K562 (cell line): ENCODE measurements at regions not wholly inside any gene's neighbourhood (a gene's known extent, or its start where the extent isn't known, plus 50 kb on each side); places are given as distances from the start of the nearest gene placed in this dataset.

Experiments
- ATAC-seq: fragments of 200-7000 bp; cut with Tn5 transposase; 3 replicates; pipeline ENCODE4 v1.9.1; 2020; ENCODE audit warnings: moderate library complexity
- BruUV-seq: library from RNA; stranded (reverse); fragments of 400-500 nt; replicated peaks from 2 replicates; lab custom pipeline; 2021; lab: Mats Ljungman, UMichigan
- CTCF ChIA-PET: fragments of 300-600 bp; formaldehyde crosslinking; extraction: SDS; loops from one replicate; lab custom pipeline; 2021; ENCODE audit warnings: low intra/inter-chr PET ratio; lab: Yijun Ruan, JAX
- POLR2A ChIA-PET: fragments of 300-600, 350-650 bp; sonication (Branson Sonifier 250); formaldehyde crosslinking; extraction: SDS; loops from one replicate; lab custom pipeline; 2021; ENCODE audit warnings: antibody characterized with exemption, inconsistent platforms; lab: Yijun Ruan, JAX
- DNase-seq, 4 experiments: peaks; one replicate each; pipeline versions ENCODE4 v3.0.0 to v3.0.0-alpha.2; 2011 to 2018; ENCODE audit warnings: low spot score in 3 of 4, mixed read lengths in 3 of 4; ENCODE audit errors: extremely low read depth in 1 of 4
- FAIRE-seq: peaks from 2 replicates; lab custom pipeline; 2011; peaks lifted over from hg19 to GRCh38; lab: Jason Lieb, UNC
- H2AFZ ChIP-seq: 2 replicates; pipeline ENCODE4 v1.6.0; 2011; ENCODE audit warnings: low read depth, low read length, control low read depth, inconsistent platforms
- H3K27ac ChIP-seq: fragments of 200-600 bp; 3 replicates; pipeline ENCODE4 v1.8.0; 2011; ENCODE audit warnings: low read depth, mild to moderate bottlenecking, control low read depth, inconsistent platforms, low read length, moderate library complexity, mixed read lengths; ENCODE audit errors: extremely low read depth
- H3K27me3 ChIP-seq, 2 experiments: fragments of 300-600 bp in 1 of 2; 2 replicates in 1 of 2; 3 replicates in 1 of 2; pipeline versions ENCODE4 v1.6.0 to v1.8.0; 2011; ENCODE audit warnings: inconsistent platforms in 2 of 2, low read length in 2 of 2, mild to moderate bottlenecking in 1 of 2, mixed read lengths in 1 of 2, moderate library complexity in 1 of 2; ENCODE audit not compliant: control insufficient read depth in 2 of 2, insufficient read depth in 2 of 2
- H3K36me3 ChIP-seq: fragments of 300-600 bp; 3 replicates; pipeline ENCODE4 v1.8.0; 2011; ENCODE audit warnings: mild to moderate bottlenecking, low read length, inconsistent platforms; ENCODE audit not compliant: control insufficient read depth, insufficient read depth
- H3K4me1 ChIP-seq, 2 experiments: fragments of 200-600 bp in 1 of 2; replicated peaks in 1 of 2; 2 replicates in 1 of 2; 3 replicates in 1 of 2; pipeline versions ENCODE4 v1.5.1 to v1.8.0; 2011; ENCODE audit warnings: inconsistent platforms in 2 of 2, low read length in 2 of 2, mild to moderate bottlenecking in 1 of 2, mixed read lengths in 1 of 2, moderate library complexity in 1 of 2; ENCODE audit not compliant: control insufficient read depth in 2 of 2, insufficient read depth in 2 of 2
- H3K4me2 ChIP-seq: 2 replicates; pipeline ENCODE4 v1.6.1; 2011; ENCODE audit warnings: low read length, control low read depth, inconsistent platforms, mixed read lengths; ENCODE audit not compliant: insufficient read depth
- H3K4me3 ChIP-seq: fragments of 200-600 bp; sonication (generic), shearing (Covaris generic); 2 replicates; pipeline ENCODE4 v1.5.1; 2016; ENCODE audit warnings: control low read depth, inconsistent platforms
- H3K79me2 ChIP-seq: fragments of 200-600 bp; 3 replicates; pipeline ENCODE4 v1.8.0; 2011; ENCODE audit warnings: low read length, inconsistent platforms; ENCODE audit not compliant: control insufficient read depth, insufficient read depth
- H3K9ac ChIP-seq, 2 experiments: 2 replicates each; pipeline versions ENCODE4 v1.6.0 to v1.6.1; 2011; ENCODE audit warnings: low read depth in 2 of 2, low read length in 2 of 2, control low read depth in 1 of 2, inconsistent platforms in 1 of 2, mild to moderate bottlenecking in 1 of 2, mixed read lengths in 1 of 2; ENCODE audit not compliant: insufficient read depth in 1 of 2
- H3K9me1 ChIP-seq: one replicate; pipeline ENCODE4 v1.6.0; 2011; ENCODE audit warnings: inconsistent platforms, mild to moderate bottlenecking, low read length, moderate library complexity; ENCODE audit not compliant: control insufficient read depth, insufficient read depth
- H3K9me3 ChIP-seq: replicated peaks from 2 replicates; pipeline ENCODE4 v1.5.1; 2011; ENCODE audit warnings: low read depth, low read length, inconsistent platforms; ENCODE audit not compliant: control insufficient read depth, insufficient read depth
- H4K20me1 ChIP-seq: replicated peaks from 2 replicates; pipeline ENCODE4 v1.6.1; 2011; ENCODE audit warnings: low read length, inconsistent platforms, mixed read lengths; ENCODE audit not compliant: control insufficient read depth, insufficient read depth
- CREB1 ChIP-seq, 2 experiments: sonication (generic) in 1 of 2; formaldehyde crosslinking in 1 of 2; IDR thresholded peaks; 2 replicates each; pipeline versions ENCODE4 v1.6.1 to v1.8.0; 2012 to 2022; ENCODE audit warnings: inconsistent platforms in 1 of 2, mild to moderate bottlenecking in 1 of 2, missing genetic modification reagents in 1 of 2, moderate library complexity in 1 of 2
- FOS ChIP-seq: IDR thresholded peaks from 3 replicates; pipeline ENCODE4 v1.6.1; 2011; ENCODE audit not compliant: insufficient read length; ENCODE audit errors: extremely low read depth
- GTF2A2 ChIP-seq: IDR thresholded peaks from 2 replicates; pipeline ENCODE4 v1.6.1; 2016; ENCODE audit warnings: mild to moderate bottlenecking, missing genetic modification characterization, missing compliant biosample characterization
- KAT2B ChIP-seq: IDR thresholded peaks from one replicate; pipeline ENCODE4 v1.6.1; 2012; ENCODE audit warnings: low read depth, mild to moderate bottlenecking, control low read depth, inconsistent platforms, low read length, moderate library complexity
- MCM2 ChIP-seq: fragments of 450-650 bp; IDR thresholded peaks from 2 replicates; pipeline ENCODE4 v1.6.1; 2017; ENCODE audit warnings: low read depth, mild to moderate bottlenecking
- PHTF2 ChIP-seq: fragments of 250-450 bp; sonication (Bioruptor Pico); IDR thresholded peaks from 2 replicates; pipeline ENCODE4 v1.5.0; 2021; ENCODE audit warnings: mild to moderate bottlenecking
- PREB ChIP-seq: sonication (generic); formaldehyde crosslinking; IDR thresholded peaks from 2 replicates; pipeline ENCODE4 v1.8.1; 2023; ENCODE audit warnings: mild to moderate bottlenecking, missing genetic modification reagents
- PURB ChIP-seq: sonication (generic); formaldehyde crosslinking; IDR thresholded peaks from 2 replicates; pipeline ENCODE4 v1.9.0; 2021; ENCODE audit warnings: low read depth, mild to moderate bottlenecking, missing genetic modification reagents
- RAD51 ChIP-seq: fragments of 450-650 bp; IDR thresholded peaks from 2 replicates; pipeline ENCODE4 v1.7.1; 2016; ENCODE audit warnings: low read depth, mild to moderate bottlenecking, borderline replicate concordance
- TBP ChIP-seq: optimal IDR thresholded peaks from 2 replicates; pipeline ENCODE3; 2011; ENCODE audit warnings: low read depth, low read length, improper control_type of control experiment
- UBTF ChIP-seq, 2 experiments: IDR thresholded peaks; 2 replicates each; pipeline ENCODE4 v1.6.1; 2012; ENCODE audit warnings: improper control_type of control experiment in 2 of 2, low read depth in 2 of 2, low read length in 2 of 2, borderline replicate concordance in 1 of 2
- ZNF212 ChIP-seq: fragments of 450-650 bp; formaldehyde crosslinking; IDR thresholded peaks from 2 replicates; pipeline ENCODE4 v1.4.0; 2020; ENCODE audit warnings: mild to moderate bottlenecking
- ZNF354B ChIP-seq: fragments of 250-450 bp; sonication (Bioruptor Pico); IDR thresholded peaks from 2 replicates; pipeline ENCODE4 v1.4.0; 2020
- ZNF699 ChIP-seq: fragments of 250-450 bp; sonication (Bioruptor Pico); IDR thresholded peaks from 2 replicates; pipeline ENCODE4 v1.8.0; 2021; ENCODE audit warnings: mild to moderate bottlenecking, moderate library complexity; ENCODE audit not compliant: insufficient replicate concordance
- ZNF79 ChIP-seq: fragments of 250-450 bp; sonication (Bioruptor Pico); IDR thresholded peaks from 2 replicates; pipeline ENCODE4 v1.4.0; 2020; ENCODE audit warnings: low read depth, mild to moderate bottlenecking, moderate library complexity
- WGBS: fragments of 100-300 bp; shearing (Covaris generic); methylation state at CpG from one replicate; pipeline ENCODE4 v1.1.6; 2016; ENCODE audit warnings: low coverage, mixed read lengths; ENCODE audit not compliant: insufficient coverage; ENCODE audit errors: missing lambda C conversion rate; 5-methylcytosine and 5-hydroxymethylcytosine counted together
- in situ Hi-C: fragments of 300-500 bp; cut with MboI; formaldehyde crosslinking; loops from 4 replicates; pipeline ENCODE4 v1.15.0; 2018; ENCODE audit warnings: inconsistent platforms, mixed read lengths
- intact Hi-C: fragments of 100-400 bp; cut with micrococcal nuclease; formaldehyde crosslinking; loops from 2 replicates; pipeline ENCODE4 v1.14.2; 2022
- TF ChIP-seq, protein P1 (sequence below): sonication (generic); formaldehyde crosslinking; IDR thresholded peaks from 2 replicates; pipeline ENCODE4 v1.8.1; 2022; ENCODE audit warnings: missing genetic modification reagents
- TF ChIP-seq, protein P2 (sequence below): IDR thresholded peaks from 2 replicates; pipeline ENCODE4 v1.6.1; 2011; ENCODE audit not compliant: insufficient read length; ENCODE audit errors: extremely low read depth

DNA sequence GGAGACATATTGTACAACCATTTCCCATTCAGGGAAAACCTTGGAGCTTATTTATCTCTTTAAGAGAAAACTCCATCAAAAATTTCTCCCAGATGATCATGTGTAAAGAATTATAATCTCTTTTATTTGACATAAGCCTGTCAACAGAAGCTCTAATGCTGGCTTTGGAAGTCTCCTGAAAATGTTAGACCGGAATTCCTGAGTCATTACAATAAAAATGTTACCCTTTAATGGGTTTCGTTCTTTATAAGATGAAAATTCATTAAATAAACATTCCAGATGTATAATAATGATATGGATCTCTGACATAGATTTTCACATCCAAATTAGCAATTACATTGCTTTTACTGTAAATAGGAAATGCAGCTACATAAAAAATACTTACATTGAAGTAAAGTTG lies 1036.4 kb downstream of the EFNA5 start:
- H2AFZ ChIP-seq, result no peak overlapping the region
- in situ Hi-C loops (no loop called here), intact Hi-C loops (no loop called here)
- H3K9me3 ChIP-seq, result no peaks in the 10 kb centered on the region; the same call in 1 of the 2 replicates
- H3K4me3 ChIP-seq, result no peak overlapping the region
- TF ChIP-seq PREB (CRISPR knock-in tag) (no peak), GTF2A2 (tag) (no peak), ZNF212 (CRISPR knock-in tag) (no peak), PURB (CRISPR knock-in tag) (no peak), UBTF (IDR thresholded peaks at IDR 0.05; ENCODE audit: borderline replicate concordance in 1 of 2, low read depth in 2 of 2, low read length in 2 of 2) (no peak), ZNF79 (CRISPR knock-in tag) (no peak), ZNF354B (CRISPR knock-in tag) (no peak), FOS (no peak), KAT2B (no peak), PHTF2 (CRISPR knock-in tag) (no peak), ZNF699 (no peak), CREB1 (IDR thresholded peaks at IDR 0.05) (no peak), CREB1 (CRISPR knock-in tag; IDR thresholded peaks at IDR 0.05) (no peak), MCM2 (no peak), TBP (no peak), RAD51 (no peak)
- TF ChIP-seq, protein P1, sequence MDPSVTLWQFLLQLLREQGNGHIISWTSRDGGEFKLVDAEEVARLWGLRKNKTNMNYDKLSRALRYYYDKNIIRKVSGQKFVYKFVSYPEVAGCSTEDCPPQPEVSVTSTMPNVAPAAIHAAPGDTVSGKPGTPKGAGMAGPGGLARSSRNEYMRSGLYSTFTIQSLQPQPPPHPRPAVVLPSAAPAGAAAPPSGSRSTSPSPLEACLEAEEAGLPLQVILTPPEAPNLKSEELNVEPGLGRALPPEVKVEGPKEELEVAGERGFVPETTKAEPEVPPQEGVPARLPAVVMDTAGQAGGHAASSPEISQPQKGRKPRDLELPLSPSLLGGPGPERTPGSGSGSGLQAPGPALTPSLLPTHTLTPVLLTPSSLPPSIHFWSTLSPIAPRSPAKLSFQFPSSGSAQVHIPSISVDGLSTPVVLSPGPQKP (CRISPR knock-in tag), result no peak
- TF ChIP-seq, protein P2, sequence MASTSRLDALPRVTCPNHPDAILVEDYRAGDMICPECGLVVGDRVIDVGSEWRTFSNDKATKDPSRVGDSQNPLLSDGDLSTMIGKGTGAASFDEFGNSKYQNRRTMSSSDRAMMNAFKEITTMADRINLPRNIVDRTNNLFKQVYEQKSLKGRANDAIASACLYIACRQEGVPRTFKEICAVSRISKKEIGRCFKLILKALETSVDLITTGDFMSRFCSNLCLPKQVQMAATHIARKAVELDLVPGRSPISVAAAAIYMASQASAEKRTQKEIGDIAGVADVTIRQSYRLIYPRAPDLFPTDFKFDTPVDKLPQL, result no peak
- DNase-seq (no peak), FAIRE-seq (no peak), ATAC-seq (no peak)
- CTCF ChIA-PET, result no interaction called here
- BruUV-seq, result no TSS peak
- H3K79me2 ChIP-seq, result no peaks in the 10 kb centered on the region
- no peaks in the 10 kb centered on the region for H3K27me3 ChIP-seq
- WGBS, result 0% methylated on average over 2 of the region's 2 CpGs
- no peak overlapping the region for H3K27ac ChIP-seq
- H3K9me1 ChIP-seq, result no peaks in the 10 kb centered on the region
- H3K36me3 ChIP-seq, result no peaks in the 10 kb centered on the region
- H3K4me2 ChIP-seq, result no peak overlapping the region
- H3K4me1 ChIP-seq, result no peaks in the 10 kb centered on the region
- H4K20me1 ChIP-seq, result no peaks in the 10 kb centered on the region
- POLR2A ChIA-PET, result no interaction called here
- no peak overlapping the region for H3K9ac ChIP-seq
